A204.1 (cell line): ENCODE measurements at regions not wholly inside any gene's neighbourhood (a gene's known extent, or its start where the extent isn't known, plus 50 kb on each side); places are given as distances from the start of the nearest gene placed in this dataset.
"Not testable (repeated sequence)": the region's sequence is repeated elsewhere in the genome, so short reads cannot be mapped to it uniquely, and the experiment has no call there.

Experiments used
- FAIRE-seq: peaks from 2 replicates; lab custom pipeline; 2012; peaks lifted over from hg19 to GRCh38; lab: Jason Lieb, UNC

GRCh38 chr3:30469133-30469532 is 137.3 kb upstream of the TGFBR2 start:
- no peak for FAIRE-seq

- FAIRE-seq: no peak
Observed at GRCh38 chr3:30470496-30470895, 135.9 kb upstream of the TGFBR2 start.

- FAIRE-seq: no peak
Observed at GRCh38 chr3:30471066-30471465, 135.3 kb upstream of the TGFBR2 start.

GRCh38 chr3:30471796-30472489 is 134.5 kb upstream of the TGFBR2 start:
- FAIRE-seq: no peak

GRCh38 chr3:30473374-30474051 is 132.9 kb upstream of the TGFBR2 start:
- FAIRE-seq: no peak

- no peak for FAIRE-seq
Observed at GRCh38 chr3:30474371-30474770, 132.0 kb upstream of the TGFBR2 start.

- no peak for FAIRE-seq
Observed at GRCh38 chr3:30475038-30475808, 131.2 kb upstream of the TGFBR2 start.

- no peak for FAIRE-seq
Observed at GRCh38 chr3:30475809-30476178, 130.6 kb upstream of the TGFBR2 start.

- FAIRE-seq: no peak
Observed at GRCh38 chr3:30476368-30477084, 129.9 kb upstream of the TGFBR2 start.

GRCh38 chr3:30477149-30477921 is 129.1 kb upstream of the TGFBR2 start:
- FAIRE-seq: no peak

- FAIRE-seq: not testable (repeated sequence)
Observed at GRCh38 chr3:30479737-30480136, 126.7 kb upstream of the TGFBR2 start.

GRCh38 chr3:30480156-30480555 is 126.2 kb upstream of the TGFBR2 start:
- FAIRE-seq: not testable (repeated sequence)

- FAIRE-seq: no peak
Observed at GRCh38 chr3:30480587-30480986, 125.8 kb upstream of the TGFBR2 start.

GRCh38 chr3:30481241-30481640 is 125.2 kb upstream of the TGFBR2 start:
- no peak for FAIRE-seq

GRCh38 chr3:30484229-30484628 is 122.2 kb upstream of the TGFBR2 start:
- FAIRE-seq: not testable (repeated sequence)

GRCh38 chr3:30486368-30486767 is 120.0 kb upstream of the TGFBR2 start:
- no peak for FAIRE-seq

GRCh38 chr3:30488070-30488756 is 118.2 kb upstream of the TGFBR2 start:
- FAIRE-seq: no peak

GRCh38 chr3:30492322-30493192 is 113.8 kb upstream of the TGFBR2 start:
- no peak for FAIRE-seq

- FAIRE-seq: no peak
Observed at GRCh38 chr3:30493911-30494311, 112.5 kb upstream of the TGFBR2 start.
